Activated CD8-positive, alpha-beta memory T cell treated with anti-CD3 and anti-CD28 coated beads, Interleukin-2, amount 50 U/mL, for 48 hours (primary cell): ENCODE measurements at regions not wholly inside any gene's neighbourhood (a gene's known extent, or its start where the extent isn't known, plus 50 kb on each side); places are given as distances from the start of the nearest gene placed in this dataset.

Experiments used
- DNase-seq: peaks from one replicate; pipeline ENCODE4 v3.0.0-alpha.2; 2020

DNA sequence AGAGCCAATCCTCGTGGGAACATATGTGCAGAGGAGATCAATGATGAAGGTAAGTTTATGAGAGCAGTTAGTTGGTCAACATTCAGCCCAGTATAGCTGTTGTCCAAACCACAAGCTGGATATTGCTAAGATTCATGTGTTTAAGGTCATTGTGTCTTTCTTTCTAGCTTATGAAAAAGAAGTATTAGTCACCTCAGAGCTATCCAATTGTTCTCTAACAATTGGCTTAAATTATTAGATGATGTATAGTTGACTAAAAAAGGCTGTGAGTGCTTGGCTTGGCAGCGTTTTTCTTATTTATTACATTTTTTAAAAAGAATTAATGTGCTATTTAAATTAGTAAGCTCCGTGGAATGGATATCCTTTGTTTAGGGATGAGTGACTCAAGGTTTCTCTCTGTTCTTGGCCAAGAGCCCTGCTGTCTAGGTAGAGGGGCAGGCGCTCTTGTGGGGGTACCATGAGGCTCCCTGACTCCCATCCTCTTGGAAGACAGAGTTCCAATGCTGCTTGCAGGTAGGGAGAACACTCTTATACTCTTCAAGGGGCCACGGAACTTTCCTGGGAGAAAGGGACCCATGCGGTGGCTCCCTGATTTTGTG, 487.4 kb downstream of the IRX1 start:
- DNase-seq: no peak

DNA sequence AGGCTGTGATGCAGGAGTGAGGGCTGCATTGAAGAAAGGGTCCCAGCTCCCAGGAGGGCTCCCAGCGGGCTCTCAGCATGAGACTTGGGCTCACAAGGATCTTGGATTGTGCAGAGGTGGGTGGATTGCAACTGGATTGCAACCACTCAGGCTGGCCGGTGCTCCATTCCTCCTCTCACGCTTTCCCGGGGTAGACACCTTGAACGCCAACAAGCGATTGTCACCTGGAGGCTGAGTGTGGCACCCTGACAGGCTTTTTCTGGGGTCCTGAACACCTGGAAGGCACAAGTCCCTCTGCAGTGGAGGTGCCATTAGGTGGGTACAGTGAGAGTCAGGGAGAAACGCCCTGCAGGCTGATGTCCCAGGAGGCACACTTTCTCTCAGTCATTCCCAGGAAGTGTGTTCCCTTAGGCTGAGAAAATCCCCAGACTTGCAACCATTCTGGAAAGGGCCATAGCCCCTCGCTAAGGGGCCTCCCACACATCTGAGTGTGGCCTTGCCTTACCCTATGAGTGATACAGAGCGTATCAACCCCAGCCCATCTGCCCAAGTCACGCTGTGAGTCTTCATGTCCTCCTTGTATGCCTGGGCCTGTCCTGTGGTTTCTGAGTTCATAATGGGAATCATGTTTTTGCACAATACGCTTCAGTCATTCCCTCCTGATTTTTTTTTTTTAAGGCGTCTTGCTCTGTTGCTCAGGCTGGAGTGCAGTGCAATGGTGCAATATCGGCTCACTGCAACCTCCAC, 488.1 kb downstream of the IRX1 start:
- DNase-seq: no peak

DNA sequence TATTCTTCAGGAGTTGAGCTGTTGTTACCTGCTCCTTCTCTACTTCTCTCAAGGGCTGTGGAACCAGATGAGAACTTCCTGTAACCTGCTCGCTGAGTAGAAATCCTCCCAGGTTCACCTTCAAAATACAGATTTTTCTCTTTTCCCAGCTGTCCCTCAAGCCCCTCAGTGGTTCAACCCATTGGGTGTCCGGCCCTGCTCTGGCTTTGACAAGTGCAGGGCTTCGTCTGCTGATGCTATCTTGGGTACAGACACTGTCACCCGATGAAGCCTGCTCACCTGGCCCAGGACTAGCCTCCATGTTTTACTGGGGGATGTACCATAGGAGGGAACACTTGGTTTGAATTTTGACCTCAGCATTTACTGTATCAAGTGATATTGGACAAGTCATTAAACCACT, 490.4 kb downstream of the IRX1 start:
- DNase-seq: no peak

DNA sequence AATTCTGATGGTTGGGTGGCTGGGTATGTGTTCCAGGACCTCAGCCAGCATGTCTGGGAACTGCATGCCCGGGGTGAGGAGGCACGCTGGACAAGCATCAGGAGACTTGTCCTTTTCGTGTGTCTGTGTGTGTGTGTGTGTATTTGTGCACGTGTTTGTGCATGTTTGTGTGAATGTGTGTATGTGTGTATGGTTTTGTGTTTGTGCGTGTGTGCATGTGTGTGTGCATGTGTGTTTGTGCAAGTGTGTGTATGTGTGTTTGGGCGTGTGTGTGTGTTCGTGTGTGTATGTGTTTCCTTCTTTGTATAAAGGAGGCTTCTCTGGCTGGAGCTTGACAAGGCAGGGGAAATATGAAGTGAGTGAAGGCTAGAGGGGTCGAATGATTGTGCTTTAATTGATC, 491.5 kb downstream of the IRX1 start:
- DNase-seq: no peak

DNA sequence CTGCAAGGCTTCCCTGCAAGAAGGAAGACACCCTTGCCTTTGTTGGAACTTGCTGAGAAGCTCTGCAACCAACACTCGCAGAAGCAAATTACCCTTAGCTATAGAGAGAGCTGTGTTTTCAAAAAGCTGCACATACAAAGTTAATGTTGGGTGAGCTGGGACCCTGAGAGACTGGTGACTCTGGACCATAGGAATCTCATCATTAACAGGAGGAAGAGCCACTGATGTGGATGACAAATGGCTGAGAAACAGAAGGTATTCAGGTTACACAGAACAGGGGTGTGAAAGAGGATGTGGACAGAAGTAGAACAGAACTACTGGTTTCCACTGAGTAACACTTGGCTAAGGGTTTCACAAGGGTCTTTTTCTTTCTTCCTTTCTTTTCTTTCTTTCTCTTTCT, 493.5 kb downstream of the IRX1 start:
- no peak for DNase-seq

DNA sequence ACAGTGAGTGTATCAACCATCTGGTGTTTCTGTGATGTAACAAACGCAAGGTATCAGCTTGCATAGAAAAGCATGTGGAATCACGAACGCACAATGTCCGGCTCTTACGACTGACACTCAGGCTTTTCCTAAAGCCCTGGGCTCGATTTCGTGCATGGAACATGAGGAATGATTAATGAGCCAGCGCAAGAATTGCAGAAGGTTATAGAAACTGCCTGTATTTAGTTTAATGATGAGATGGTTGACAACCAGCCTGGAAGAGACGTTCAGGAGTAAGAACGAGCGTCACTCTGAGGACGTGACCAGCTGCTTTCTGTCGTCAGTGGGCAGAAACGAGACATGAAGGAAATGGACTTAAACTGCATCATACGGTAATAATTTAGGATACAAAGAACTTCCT, 497.6 kb downstream of the IRX1 start:
- no peak for DNase-seq

DNA sequence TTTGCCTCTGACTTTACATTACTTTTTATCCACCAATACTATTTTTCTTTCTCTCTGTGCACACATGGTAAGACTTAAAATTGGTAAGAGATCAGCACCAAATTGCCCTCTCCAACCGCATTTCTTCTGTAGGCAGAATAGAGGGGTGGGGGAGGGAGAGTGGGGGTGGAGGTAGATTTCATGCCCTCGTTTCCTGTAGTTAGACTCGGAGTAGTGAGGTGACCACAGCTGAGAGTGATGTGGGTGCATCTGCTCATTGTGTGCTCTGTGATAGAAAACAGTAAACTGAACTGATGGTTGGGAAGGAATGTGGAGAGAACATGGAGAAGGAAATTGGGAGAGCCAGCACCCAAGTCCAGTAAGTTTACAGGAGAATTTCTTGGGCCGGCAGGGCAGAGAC, 498.3 kb downstream of the IRX1 start:
- no peak for DNase-seq

DNA sequence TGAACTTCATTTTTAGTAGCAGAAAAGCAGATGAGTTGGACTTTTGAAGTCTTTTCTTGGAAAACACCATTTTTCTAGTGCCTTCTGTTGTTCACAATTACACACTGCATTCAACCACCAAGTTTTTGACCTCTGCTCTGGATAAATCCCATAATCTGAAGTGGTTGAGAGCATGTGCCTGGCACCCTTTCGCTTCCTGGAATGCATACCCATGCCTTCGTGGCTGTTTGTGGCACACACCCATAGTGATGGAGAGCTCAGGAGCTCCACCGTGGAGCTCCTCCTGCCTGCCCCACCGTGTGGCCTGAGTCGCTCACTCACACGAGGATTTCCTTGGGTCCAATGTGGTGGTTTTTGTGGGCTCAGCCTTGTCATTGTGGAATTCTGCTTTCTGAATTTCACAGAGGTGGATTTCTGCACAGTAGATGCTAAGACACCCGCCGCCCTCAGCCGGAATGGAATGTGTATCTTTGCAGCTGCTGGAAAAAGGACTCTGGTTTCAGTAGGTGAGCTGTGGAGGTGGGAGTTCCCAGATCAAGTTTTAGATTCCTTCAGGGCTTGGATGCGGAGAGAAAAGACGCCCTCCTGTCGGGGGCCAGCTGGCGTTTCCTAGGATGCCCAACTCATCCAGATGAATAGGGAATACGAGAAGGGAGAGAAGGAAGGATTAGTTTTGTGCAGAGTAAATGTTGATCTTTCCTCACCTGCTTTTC, 500.4 kb downstream of the IRX1 start:
- no peak for DNase-seq

DNA sequence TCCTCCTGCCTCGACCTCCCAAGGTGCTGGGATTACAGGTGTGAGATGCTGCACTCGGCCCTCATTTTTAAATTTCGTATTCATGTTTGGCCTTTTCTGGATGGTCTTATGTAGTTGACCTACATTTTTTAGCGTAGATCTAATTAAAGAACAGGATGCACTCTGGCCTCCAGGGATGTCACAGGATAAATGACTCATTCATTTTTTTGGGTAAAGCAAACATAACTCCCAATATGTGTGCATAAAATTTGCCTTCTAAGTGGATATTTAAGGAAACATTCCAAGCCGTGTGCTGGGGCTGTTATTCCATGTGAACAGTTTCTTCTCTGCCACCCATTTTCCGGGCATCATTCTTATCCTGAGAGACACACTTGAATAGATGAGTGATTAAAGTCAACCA, 501.6 kb downstream of the IRX1 start:
- DNase-seq: no peak

DNA sequence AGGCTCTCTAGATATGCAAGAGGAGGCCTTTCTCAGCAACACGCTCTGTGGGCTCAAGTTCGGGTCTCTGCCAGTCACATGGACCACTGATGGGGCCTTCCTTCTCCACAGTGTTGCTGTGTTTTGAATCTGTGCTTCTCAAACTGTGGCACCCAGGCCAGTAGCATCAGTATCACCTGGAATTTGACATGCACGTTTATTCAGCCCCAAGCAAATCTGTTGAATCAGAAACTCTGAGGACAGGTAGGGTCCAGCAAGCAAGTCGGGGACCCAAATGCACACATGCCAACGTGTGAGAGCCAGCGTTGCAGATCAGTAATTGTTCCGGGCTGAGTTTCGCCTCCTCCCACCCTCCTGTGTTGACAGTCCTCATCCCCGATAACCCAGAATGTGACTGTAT, 502.6 kb downstream of the IRX1 start:
- no peak for DNase-seq

DNA sequence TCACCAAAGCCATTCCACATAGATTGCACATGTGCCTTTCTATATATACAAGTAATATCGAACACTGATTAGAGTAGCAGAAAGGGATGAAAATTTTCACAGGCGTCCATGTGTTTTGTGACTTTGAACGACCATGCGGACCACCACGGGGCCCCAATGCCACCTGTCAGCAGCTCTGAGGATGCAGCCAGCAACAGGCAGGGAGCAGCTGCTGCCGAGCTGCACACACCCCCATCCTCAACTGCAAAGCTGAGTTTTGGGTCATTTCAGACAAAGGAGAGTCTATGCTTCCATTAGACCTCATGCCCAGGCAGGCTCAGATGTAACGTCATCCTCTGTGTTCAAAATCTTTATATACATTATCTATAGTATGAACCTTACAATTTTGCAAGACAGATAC, 503.8 kb downstream of the IRX1 start:
- DNase-seq: no peak

DNA sequence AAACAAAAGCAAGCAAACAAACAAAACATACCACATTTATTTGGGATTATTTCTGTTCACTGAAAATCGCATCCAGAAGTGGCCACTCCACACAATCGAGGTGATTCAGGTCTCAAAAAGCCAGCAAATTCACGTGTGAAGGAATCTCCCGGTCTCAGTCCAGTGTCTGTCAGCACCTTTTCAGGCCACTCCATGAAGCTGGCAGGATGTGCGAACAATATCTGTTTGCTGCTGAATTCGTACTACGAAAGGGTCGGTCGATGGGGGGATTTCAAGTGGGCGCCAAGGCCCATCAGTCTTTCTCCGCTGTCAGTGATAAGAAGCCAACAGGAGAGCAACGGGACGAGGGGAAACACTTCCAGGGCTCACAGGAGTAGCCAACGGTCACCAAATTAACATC, 505.1 kb downstream of the IRX1 start:
- DNase-seq: no peak

DNA sequence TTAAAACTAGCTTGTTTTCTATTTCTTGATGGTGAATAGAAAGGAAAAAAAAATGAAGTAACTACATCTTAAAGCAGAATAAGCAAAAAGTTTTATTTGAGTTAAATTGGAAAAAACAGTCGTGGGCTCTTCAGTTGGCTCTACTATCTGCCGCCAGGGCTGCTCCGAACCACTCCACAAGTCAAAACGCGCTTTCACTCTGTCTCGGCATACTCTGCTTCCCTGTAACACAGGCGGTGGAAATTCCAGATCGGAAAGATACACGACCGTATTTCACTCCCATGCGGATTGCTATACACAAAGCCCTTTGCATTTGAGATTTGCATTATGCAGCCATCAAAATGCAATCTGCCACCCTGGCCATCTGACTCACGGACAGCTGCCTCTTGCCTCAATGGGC, 505.6 kb downstream of the IRX1 start:
- no peak for DNase-seq

DNA sequence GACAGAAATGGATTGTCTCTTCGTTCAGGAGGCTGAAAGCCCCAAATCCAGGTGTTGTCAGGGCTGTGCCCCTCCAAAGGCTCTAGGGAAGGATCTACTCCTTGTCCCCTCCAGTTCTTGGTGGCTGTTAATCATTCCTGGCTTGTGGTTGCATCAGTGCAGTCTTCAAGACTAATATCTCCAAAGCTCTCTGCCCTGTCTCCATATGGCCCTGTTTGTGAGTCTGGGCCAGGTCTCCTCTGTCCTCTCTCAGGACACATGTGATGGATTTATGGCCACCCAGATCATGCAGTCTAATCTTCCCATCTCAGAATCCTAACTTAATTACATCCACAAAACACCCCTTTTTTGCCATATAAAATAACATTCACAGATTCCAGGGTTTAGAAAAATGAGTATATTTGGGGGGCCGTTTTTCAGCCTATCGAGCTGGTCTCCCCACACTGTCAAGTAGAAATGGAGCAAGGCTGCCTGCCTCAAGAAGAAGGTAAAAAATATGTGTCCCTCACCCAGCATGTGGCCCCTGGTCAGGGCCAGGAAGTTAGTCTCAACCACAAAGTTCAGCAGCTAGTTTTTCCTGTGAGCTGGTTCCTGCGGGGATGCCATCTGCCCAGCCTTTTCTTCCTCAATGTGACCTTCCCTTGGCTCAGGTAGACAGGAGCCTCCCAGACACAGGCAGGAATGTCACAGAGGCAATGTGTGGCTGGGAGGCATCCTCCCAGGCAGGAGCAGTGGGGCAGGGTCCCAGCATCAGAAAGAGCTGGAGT, 509.4 kb downstream of the IRX1 start:
- DNase-seq: no peak

DNA sequence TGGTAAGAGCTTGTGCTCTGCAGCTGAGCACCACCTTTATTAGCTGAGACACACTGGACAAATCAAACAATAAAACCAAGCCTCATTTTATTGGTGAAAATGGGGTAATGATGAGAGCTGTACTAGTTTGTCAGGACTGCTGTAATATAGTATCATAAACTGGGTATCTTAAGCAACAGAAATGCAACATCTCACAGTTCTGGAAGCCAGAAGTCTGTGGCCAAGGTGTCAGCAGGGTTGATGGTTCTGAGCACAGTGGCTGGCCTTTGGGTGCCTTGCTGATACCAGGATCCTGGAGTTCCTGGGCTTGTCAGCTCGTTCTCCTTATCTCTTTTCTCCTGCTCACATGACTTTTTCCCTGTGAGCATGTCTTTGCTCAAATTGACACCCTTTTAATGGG, 513.1 kb downstream of the IRX1 start:
- DNase-seq: no peak

DNA sequence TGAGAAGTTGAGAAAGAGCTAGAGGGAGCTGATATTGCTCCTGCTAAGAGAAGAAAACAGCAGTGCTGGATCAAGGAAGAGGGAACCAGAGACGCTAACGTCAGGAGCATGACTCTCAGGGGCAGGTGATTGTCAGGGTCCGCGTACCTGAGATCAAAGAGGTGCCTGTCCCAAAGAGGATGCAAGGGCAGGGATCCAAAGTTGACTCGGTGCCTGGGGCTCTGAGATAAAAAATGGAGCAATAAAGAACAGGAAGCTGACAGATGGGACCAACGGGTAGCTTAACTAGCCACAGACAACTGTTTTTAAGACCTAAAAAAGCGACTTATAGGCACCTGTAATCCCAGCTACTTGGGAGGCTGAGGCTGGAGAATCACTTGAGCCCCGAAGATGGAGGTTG, 517.8 kb downstream of the IRX1 start:
- no peak for DNase-seq

DNA sequence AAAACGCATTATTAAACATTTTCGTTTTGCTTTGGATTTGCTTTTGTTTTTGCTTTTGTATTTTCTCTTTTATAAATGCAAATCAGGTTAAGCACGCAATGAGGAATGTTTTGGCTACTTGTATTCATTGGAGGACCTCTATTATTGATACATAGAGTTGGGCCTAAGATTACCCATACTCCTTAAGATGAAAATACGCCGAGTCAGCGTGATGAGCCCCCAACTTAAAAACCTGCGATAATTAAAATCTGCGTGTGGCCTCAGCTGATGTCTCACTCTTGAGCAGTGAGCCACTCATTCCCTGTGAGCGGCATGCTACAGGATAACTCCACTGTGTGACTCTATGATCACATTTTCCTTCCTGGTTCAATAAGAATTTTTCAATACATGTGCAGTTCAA, 518.3 kb downstream of the IRX1 start:
- no peak for DNase-seq

DNA sequence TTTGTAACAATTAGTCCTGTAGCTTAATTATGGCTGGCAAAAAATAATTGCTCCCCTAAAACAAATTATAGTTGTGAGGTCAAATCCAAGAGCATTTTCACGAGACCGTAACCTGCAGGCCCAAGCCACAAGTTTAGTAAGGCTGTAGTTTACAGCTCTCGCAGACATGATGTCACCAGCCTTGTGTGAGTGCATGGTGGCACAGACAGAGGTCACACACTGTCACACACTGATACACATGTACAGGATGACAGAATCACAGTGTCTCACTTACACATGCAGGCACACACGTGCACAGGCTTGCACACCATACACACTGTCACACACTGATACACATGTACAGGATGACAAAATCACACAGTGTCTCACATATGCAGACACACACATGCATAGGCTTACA, 518.8 kb downstream of the IRX1 start:
- no peak for DNase-seq

DNA sequence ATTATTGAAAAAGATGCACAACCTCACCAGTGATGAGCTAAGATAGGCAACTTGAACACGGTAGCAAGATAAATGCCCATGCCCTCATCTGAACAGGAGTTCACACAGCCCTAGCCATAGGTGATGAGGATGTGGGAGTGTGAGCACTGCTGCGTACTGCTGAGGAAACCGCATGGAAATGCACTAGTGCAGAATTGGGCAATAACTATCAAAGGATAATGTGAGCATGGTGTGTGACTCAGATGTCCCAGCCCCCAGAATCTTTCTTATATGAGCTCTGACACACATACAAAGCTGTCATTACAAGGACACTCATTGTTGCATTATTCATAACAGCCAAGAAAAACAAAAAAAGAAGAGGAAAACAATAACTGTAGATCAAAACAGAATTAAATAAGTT, 521.2 kb downstream of the IRX1 start:
- DNase-seq: no peak

DNA sequence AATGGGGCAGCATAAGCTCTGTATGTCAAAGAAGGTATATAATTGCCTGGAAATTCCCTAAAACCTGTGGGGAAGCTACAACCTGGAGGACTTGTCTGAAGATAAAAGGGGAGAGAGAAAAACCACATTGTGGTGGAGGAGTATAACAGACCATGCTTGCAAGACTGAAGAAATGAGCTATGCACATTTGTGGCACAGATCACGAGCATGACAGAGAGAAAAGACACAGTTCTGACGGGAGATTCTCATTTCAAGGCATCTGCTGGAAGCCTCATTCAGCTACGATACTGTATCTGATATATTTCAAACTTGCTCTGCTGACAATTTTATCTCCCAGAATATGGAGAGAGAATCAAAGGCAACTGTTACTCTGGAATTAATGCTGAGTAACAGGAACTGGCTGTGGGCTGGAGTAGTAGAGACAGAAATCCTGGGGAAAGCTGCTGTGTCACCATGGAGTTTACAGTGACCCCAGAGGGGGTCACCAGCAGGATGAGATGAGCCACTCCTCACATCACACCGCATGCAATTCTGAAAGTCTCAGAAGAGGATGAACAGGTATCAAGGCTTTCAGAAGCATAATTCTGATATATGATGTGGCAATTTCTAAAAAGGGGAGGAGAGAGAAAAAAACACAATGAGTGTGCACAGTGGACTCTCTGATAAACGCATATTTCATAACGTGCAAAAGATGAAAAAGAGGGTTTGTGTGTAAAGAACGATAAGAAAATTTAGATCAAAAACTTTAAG, 528.8 kb downstream of the IRX1 start:
- DNase-seq: no peak

DNA sequence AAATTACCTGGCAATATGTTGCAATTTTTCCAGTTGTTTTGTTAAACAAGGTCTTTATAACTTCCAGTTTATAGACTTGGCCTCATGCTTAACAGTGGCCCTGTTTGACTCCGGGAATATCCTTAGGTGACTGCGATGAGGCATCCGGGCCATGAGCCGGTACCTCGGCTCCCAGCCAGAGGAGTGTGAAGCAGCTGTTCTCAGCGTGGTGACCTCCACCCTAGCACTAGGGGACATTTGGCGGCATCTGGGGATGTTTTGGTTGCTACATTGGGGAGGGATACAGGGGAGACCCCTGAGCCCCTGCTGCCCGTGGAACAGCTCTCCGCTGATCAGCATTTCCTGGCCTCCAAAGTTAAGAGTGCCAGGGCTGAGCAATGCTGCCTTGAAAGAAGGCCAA, 533.4 kb downstream of the IRX1 start:
- no peak for DNase-seq

DNA sequence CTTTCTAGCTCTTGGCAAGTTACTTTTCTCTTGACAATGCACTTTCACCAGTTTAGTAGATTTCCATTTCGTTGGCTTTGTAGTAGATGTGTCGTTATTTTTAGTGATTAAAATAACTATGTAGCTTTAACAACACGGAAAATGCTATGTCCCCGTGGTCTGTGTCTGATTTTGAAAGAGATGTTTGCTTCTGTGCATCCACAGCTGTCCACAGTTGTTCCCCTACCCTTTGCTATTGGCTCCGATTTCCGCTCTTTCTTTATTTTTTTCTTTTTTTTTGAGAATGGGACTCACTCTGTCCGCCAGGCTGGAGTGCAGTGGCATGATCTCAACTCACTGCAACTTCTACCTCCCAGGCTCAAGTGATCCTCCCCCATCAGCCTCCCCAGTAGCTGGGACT, 533.9 kb downstream of the IRX1 start:
- no peak for DNase-seq

DNA sequence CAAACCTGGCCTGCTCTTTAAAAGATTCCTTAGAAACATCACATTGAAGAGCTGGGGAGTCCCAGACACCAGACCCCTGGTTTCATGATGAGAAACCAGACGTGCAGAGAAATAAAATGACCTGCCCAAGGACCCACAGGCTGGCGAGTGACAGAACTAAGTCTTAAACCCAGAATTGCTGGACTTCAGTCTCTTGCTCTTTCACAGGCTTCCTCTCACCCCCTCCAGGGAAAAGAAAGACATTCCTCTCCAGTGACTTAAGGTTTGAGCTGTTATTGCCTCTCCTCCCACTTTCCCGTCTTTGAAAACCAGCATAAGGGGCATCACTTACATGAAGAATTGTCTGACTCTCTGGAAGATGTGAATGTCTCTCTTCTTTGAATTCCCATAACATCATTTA, 535.2 kb downstream of the IRX1 start:
- no peak for DNase-seq
